H9 (cell line): ENCODE measurements at regions not wholly inside any gene's neighbourhood (a gene's known extent, or its start where the extent isn't known, plus 50 kb on each side); places are given as distances from the start of the nearest gene placed in this dataset.

Experiments
- DNase-seq: peaks from one replicate; pipeline ENCODE4 v3.0.0-alpha.2; 2017
- H2AFZ ChIP-seq: one replicate; pipeline ENCODE4 v1.6.1; 2013; ENCODE audit warnings: mild to moderate bottlenecking, low read length, control low read depth, moderate library complexity
- H2AK5ac ChIP-seq: 2 replicates; pipeline ENCODE4 v1.6.1; 2013; ENCODE audit warnings: low read length, control low read depth, mixed read lengths; ENCODE audit not compliant: insufficient read length
- H2BK120ac ChIP-seq: one replicate; pipeline ENCODE4 v1.6.1; 2013; ENCODE audit warnings: low read depth, mild to moderate bottlenecking, low read length, control low read depth, inconsistent platforms; ENCODE audit not compliant: poor library complexity, severe bottlenecking
- H2BK12ac ChIP-seq: 2 replicates; pipeline ENCODE4 v1.6.1; 2013; ENCODE audit warnings: low read length, control low read depth, mixed read lengths, low read depth; ENCODE audit not compliant: insufficient read length
- H2BK15ac ChIP-seq: 2 replicates; pipeline ENCODE4 v1.6.1; 2013; ENCODE audit warnings: low read depth, low read length, control low read depth
- H2BK20ac ChIP-seq: one replicate; pipeline ENCODE4 v1.6.1; 2013; ENCODE audit warnings: low read depth, mild to moderate bottlenecking, low read length, control low read depth, inconsistent platforms; ENCODE audit not compliant: poor library complexity, severe bottlenecking
- H2BK5ac ChIP-seq: 2 replicates; pipeline ENCODE4 v1.6.1; 2013; ENCODE audit warnings: low read length, control low read depth, mixed read lengths; ENCODE audit not compliant: insufficient read length
- H3K14ac ChIP-seq: 2 replicates; pipeline ENCODE4 v1.6.1; 2013; ENCODE audit warnings: low read length, control low read depth; ENCODE audit not compliant: insufficient read depth
- H3K18ac ChIP-seq: 2 replicates; pipeline ENCODE4 v1.6.1; 2013; ENCODE audit warnings: low read depth, mild to moderate bottlenecking, mixed read lengths, low read length, control low read depth; ENCODE audit not compliant: insufficient read length
- H3K23ac ChIP-seq: 2 replicates; pipeline ENCODE4 v1.6.1; 2013; ENCODE audit warnings: low read length, control low read depth, mixed read lengths, low read depth; ENCODE audit not compliant: insufficient read length
- H3K23me2 ChIP-seq: 2 replicates; pipeline ENCODE4 v1.6.1; 2013; ENCODE audit warnings: low read depth, mild to moderate bottlenecking, mixed read lengths, low read length, control low read depth; ENCODE audit not compliant: insufficient read length, poor library complexity, severe bottlenecking
- H3K27ac ChIP-seq: 2 replicates; pipeline ENCODE4 v1.5.1; 2013; ENCODE audit warnings: low read length, control low read depth, mixed read lengths, low read depth; ENCODE audit not compliant: insufficient read length
- H3K27me3 ChIP-seq: 2 replicates; pipeline ENCODE4 v1.6.1; 2013; ENCODE audit warnings: low read length, control low read depth, inconsistent platforms; ENCODE audit not compliant: insufficient read depth
- H3K4ac ChIP-seq: 2 replicates; pipeline ENCODE4 v1.6.1; 2013; ENCODE audit warnings: low read depth, mild to moderate bottlenecking, control low read depth, inconsistent platforms, low read length, moderate library complexity
- H3K4me1 ChIP-seq: 2 replicates; pipeline ENCODE4 v1.6.1; 2013; ENCODE audit warnings: low read length, control low read depth, inconsistent platforms; ENCODE audit not compliant: insufficient read depth
- H3K4me2 ChIP-seq: 2 replicates; pipeline ENCODE4 v1.6.1; 2013; ENCODE audit warnings: low read length, control low read depth, mixed read lengths; ENCODE audit not compliant: insufficient read length, insufficient read depth
- H3K56ac ChIP-seq: 2 replicates; pipeline ENCODE4 v1.6.1; 2013; ENCODE audit warnings: low read depth, mild to moderate bottlenecking, mixed read lengths, low read length, control low read depth; ENCODE audit not compliant: insufficient read length
- H3K79me1 ChIP-seq: 2 replicates; pipeline ENCODE4 v1.6.1; 2013; ENCODE audit warnings: low read depth, mild to moderate bottlenecking, moderate library complexity, low read length, control low read depth, inconsistent platforms; ENCODE audit not compliant: insufficient read depth, poor library complexity, severe bottlenecking
- H3K79me2 ChIP-seq: 2 replicates; pipeline ENCODE4 v1.6.1; 2013; ENCODE audit warnings: low read length, control low read depth, inconsistent platforms; ENCODE audit not compliant: insufficient read depth
- H3K9ac ChIP-seq: 2 replicates; pipeline ENCODE4 v1.6.1; 2013; ENCODE audit warnings: low read length, control low read depth, mixed read lengths; ENCODE audit not compliant: insufficient read length; ENCODE audit errors: extremely low read depth
- H3K9me3 ChIP-seq: one replicate; pipeline ENCODE4 v1.6.1; 2013; ENCODE audit warnings: low read depth, low read length, inconsistent platforms; ENCODE audit not compliant: control insufficient read depth
- H3T11ph ChIP-seq: one replicate; pipeline ENCODE4 v1.6.1; 2013; ENCODE audit warnings: mild to moderate bottlenecking, low read length, control low read depth, inconsistent platforms
- H4K20me1 ChIP-seq: one replicate; pipeline ENCODE4 v1.6.1; 2013; ENCODE audit not compliant: control insufficient read depth, insufficient read length, insufficient read depth
- H4K5ac ChIP-seq: 2 replicates; pipeline ENCODE4 v1.6.1; 2013; ENCODE audit warnings: low read depth, mild to moderate bottlenecking, mixed read lengths, low read length, control low read depth; ENCODE audit not compliant: insufficient read length
- H4K8ac ChIP-seq: replicated peaks from 2 replicates; pipeline ENCODE4 v1.6.1; 2013; ENCODE audit warnings: low read length, control low read depth, mixed read lengths, low read depth; ENCODE audit not compliant: insufficient read length
- H4K91ac ChIP-seq: 2 replicates; pipeline ENCODE4 v1.6.1; 2013; ENCODE audit warnings: low read depth, mild to moderate bottlenecking, moderate library complexity, mixed read lengths, low read length, control low read depth; ENCODE audit not compliant: insufficient read length
- H3K27ac Mint-ChIP-seq, 3 experiments: 2 replicates in 2 of 3; 3 replicates in 1 of 3; pipeline ENCODE4 v1.8.0; 2020 to 2021; ENCODE audit warnings: mixed read lengths in 3 of 3, mild to moderate bottlenecking in 1 of 3, moderate library complexity in 1 of 3
- H3K27me3 Mint-ChIP-seq: 2 replicates; pipeline ENCODE4 v1.8.0; 2021; ENCODE audit warnings: low read depth, mild to moderate bottlenecking, moderate library complexity, mixed read lengths
- H3K36me3 Mint-ChIP-seq, 3 experiments: 2 replicates in 2 of 3; 3 replicates in 1 of 3; pipeline ENCODE4 v1.8.0; 2020 to 2021; ENCODE audit warnings: low read depth in 3 of 3, mixed read lengths in 3 of 3; ENCODE audit not compliant: insufficient read depth in 1 of 3
- H3K4me1 Mint-ChIP-seq, 2 experiments: 2 replicates each; pipeline ENCODE4 v1.8.0; 2020; ENCODE audit warnings: mixed read lengths in 2 of 2
- H3K4me3 Mint-ChIP-seq, 2 experiments: 2 replicates in 1 of 2; 3 replicates in 1 of 2; pipeline ENCODE4 v1.8.0; 2020 to 2021; ENCODE audit warnings: mild to moderate bottlenecking in 2 of 2, mixed read lengths in 2 of 2, moderate library complexity in 1 of 2
- H3K9me3 Mint-ChIP-seq, 2 experiments: 2 replicates in 1 of 2; 3 replicates in 1 of 2; pipeline ENCODE4 v1.8.0; 2020; ENCODE audit warnings: mild to moderate bottlenecking in 2 of 2, mixed read lengths in 2 of 2, moderate library complexity in 1 of 2
- CTCF ChIP-seq: fragments of 200-600 bp; sonication (generic); conservative IDR thresholded peaks from 3 replicates; pipeline ENCODE4 v1.8.0; 2021; ENCODE audit warnings: antibody characterized with exemption, mild to moderate bottlenecking
- WGBS: extraction: QIAGEN DNeasy Blood & Tissue Kit; methylation state at CpG from one replicate; pipeline ENCODE4 v1.1.7; 2013; ENCODE audit warnings: missing lambda C conversion rate, low lambda C conversion rate, mixed read lengths; ENCODE audit not compliant: insufficient read length; ENCODE audit errors: extremely low coverage; 5-methylcytosine and 5-hydroxymethylcytosine counted together

DNA sequence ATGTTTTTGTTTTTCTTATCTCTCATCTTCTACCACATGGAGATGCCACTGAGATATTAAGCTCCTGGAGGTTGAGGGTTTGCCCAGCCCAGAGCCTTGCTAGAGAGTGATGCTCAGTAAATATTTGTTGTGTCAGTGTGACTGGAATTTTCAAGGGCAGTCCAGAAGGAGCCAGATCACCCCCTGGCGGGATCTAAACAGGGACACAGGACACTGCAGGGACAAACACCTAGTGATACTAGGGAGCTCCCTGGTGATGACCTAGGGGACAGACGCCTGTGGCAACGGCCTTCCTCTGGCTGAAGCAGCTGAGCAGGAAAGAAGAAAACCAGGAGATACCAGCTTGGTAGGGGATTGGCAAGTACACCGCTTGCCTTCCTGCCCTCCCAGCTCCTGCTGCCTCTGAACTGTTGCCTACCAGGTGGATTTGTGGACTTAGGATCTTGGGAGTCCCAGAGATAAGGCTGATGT lies 714.4 kb upstream of the TBX3 start:
- H3K9me3 ChIP-seq = no peaks in the 10 kb centered on the region
- no peak overlapping the region for H4K91ac ChIP-seq
- H4K5ac ChIP-seq = no peak overlapping the region
- no peak overlapping the region for H4K8ac ChIP-seq
- no peak overlapping the region for H2BK5ac ChIP-seq
- H3K18ac ChIP-seq = no peak overlapping the region
- H2AFZ ChIP-seq = no peak overlapping the region
- no peak overlapping the region for H3K56ac ChIP-seq
- no peaks in the 10 kb centered on the region for H3K79me2 ChIP-seq
- H2BK12ac ChIP-seq = no peak overlapping the region
- H3K4me1 ChIP-seq = no peaks in the 10 kb centered on the region; the same call in 1 of the 2 replicates
- no peak overlapping the region for H2BK120ac ChIP-seq
- H3K14ac ChIP-seq = no peak overlapping the region
- H3K9me3 Mint-ChIP-seq = peaks cover 12 to 15% of the 10 kb centered on the region in 2 experiments
- H3K79me1 ChIP-seq = no peaks in the 10 kb centered on the region
- no CpG with 5 or more reads among the region's 4 CpGs for WGBS
- DNase-seq = no peak
- H2BK15ac ChIP-seq = no peak overlapping the region
- H3K27ac ChIP-seq = no peak overlapping the region
- no peak overlapping the region for H3K27ac Mint-ChIP-seq
- no peak overlapping the region for H3K9ac ChIP-seq
- H2BK20ac ChIP-seq = no peak overlapping the region
- peaks cover 12% of the 10 kb centered on the region for H3K27me3 Mint-ChIP-seq
- H3K4ac ChIP-seq = no peak overlapping the region
- no peak overlapping the region for H3K23ac ChIP-seq
- no peak for TF ChIP-seq CTCF
- H3K27me3 ChIP-seq = no peaks in the 10 kb centered on the region; the same call in 1 of the 2 replicates
- H3K4me1 Mint-ChIP-seq = peaks cover 9 to 13% of the 10 kb centered on the region in 2 experiments
- no peaks in the 10 kb centered on the region for H4K20me1 ChIP-seq
- H3K36me3 Mint-ChIP-seq = peaks cover 2 to 9% (median 2%) of the 10 kb centered on the region in 3 experiments; a peak in 4 of 7 replicates
- no peak overlapping the region for H3K4me3 Mint-ChIP-seq
- H3K4me2 ChIP-seq = no peak overlapping the region
- no peak overlapping the region for H3T11ph ChIP-seq
- no peak overlapping the region for H2AK5ac ChIP-seq
- H3K23me2 ChIP-seq = no peaks in the 10 kb centered on the region
